Activated CD4-positive, alpha-beta T cell treated with anti-CD3 and anti-CD28 coated beads, Interleukin-10, Interleukin-2, amounts not matched to agents 100 ng/mL and 50 ng/mL, durations not matched to agents 16 hours and 8 hours (primary cell): ENCODE measurements at regions not wholly inside any gene's neighbourhood (a gene's known extent, or its start where the extent isn't known, plus 50 kb on each side); places are given as distances from the start of the nearest gene placed in this dataset.
"Not testable (repeated sequence)": the region's sequence is repeated elsewhere in the genome, so short reads cannot be mapped to it uniquely, and the experiment has no call there.

Experiments used
- DNase-seq: peaks from one replicate; pipeline ENCODE4 v3.0.0-alpha.2; 2020

GRCh38 chr3:94734206-94734605 lies 671.3 kb downstream of the NSUN3 start:
- DNase-seq: no peak

GRCh38 chr3:94735354-94735753 lies 672.5 kb downstream of the NSUN3 start:
- no peak for DNase-seq

GRCh38 chr3:94737116-94737515 lies 674.3 kb downstream of the NSUN3 start:
- no peak for DNase-seq

- DNase-seq: no peak
Measured at GRCh38 chr3:94739420-94739819, 676.6 kb downstream of the NSUN3 start.

- no peak for DNase-seq
Measured at GRCh38 chr3:94758751-94759150, 695.9 kb downstream of the NSUN3 start.

- DNase-seq: no peak
Measured at GRCh38 chr3:94772402-94772801, 709.5 kb downstream of the NSUN3 start.

- no peak for DNase-seq
Measured at GRCh38 chr3:94775746-94776145, 712.9 kb downstream of the NSUN3 start.

GRCh38 chr3:94776401-94776915 lies 713.6 kb downstream of the NSUN3 start:
- no peak for DNase-seq

GRCh38 chr3:94778289-94778688 lies 715.4 kb downstream of the NSUN3 start:
- no peak for DNase-seq

- no peak for DNase-seq
Measured at GRCh38 chr3:94778814-94779494, 716.1 kb downstream of the NSUN3 start.

GRCh38 chr3:94779699-94780098 lies 716.8 kb downstream of the NSUN3 start:
- DNase-seq: no peak

- DNase-seq: no peak
Measured at GRCh38 chr3:94784274-94784673, 721.4 kb downstream of the NSUN3 start.

GRCh38 chr3:94787066-94787465 lies 724.2 kb downstream of the NSUN3 start:
- no peak for DNase-seq

GRCh38 chr3:94787734-94788270 lies 724.9 kb downstream of the NSUN3 start:
- no peak for DNase-seq

- DNase-seq: no peak
Measured at GRCh38 chr3:94794563-94794962, 731.7 kb downstream of the NSUN3 start.

GRCh38 chr3:94799420-94800060 lies 736.7 kb downstream of the NSUN3 start:
- no peak for DNase-seq

GRCh38 chr3:94811836-94812235 lies 749.0 kb downstream of the NSUN3 start:
- no peak for DNase-seq

- no peak for DNase-seq
Measured at GRCh38 chr3:94821241-94821640, 758.4 kb downstream of the NSUN3 start.

GRCh38 chr3:94822298-94822697 lies 759.4 kb downstream of the NSUN3 start:
- no peak for DNase-seq

GRCh38 chr3:94846251-94846650 lies 783.4 kb downstream of the NSUN3 start:
- not testable (repeated sequence) for DNase-seq

- peak; percentile 10 for DNase-seq
Measured at GRCh38 chr3:94862703-94863102, 799.8 kb downstream of the NSUN3 start.

GRCh38 chr3:94869059-94869547 lies 806.2 kb downstream of the NSUN3 start:
- DNase-seq: no peak

GRCh38 chr3:94873751-94874150 lies 810.9 kb downstream of the NSUN3 start:
- DNase-seq: no peak

GRCh38 chr3:94875149-94875548 lies 812.3 kb downstream of the NSUN3 start:
- DNase-seq: no peak
